ENCODE measurements at regions not wholly inside any gene's neighbourhood (a gene's known extent, or its start where the extent isn't known, plus 50 kb on each side); places are given as distances from the start of the nearest gene placed in this dataset.

DNA sequence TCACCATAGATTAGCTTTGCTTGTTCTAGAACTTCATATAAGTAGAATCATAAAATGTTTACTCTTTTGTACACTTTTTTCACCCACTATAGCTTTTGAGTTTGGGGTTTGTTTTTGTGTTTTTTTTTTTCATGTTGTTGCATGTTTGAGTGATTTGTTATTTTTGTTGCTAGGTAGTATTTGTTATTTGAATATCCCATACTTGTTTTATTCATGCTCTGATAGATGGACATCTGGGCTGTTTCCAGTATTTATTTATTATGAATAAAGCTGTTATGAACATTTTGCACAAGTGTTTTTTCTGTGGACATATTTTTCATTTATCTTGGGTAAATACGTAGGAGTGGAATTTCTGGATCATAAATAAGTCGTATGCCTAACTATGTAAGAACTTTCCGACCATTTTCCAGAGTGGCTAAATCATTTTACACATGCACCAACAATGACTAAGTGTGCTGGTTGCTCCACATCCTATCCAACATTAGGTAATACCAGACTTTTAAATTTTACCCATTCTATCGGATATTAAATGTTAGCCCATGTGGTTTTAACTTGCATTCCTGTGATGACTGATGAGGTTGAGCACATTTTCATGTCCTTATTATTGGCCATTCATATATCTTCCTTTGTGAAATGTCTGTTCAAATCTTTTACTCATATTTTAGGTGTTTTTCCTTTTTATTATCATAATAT, 69.1 kb upstream of the NR4A3 start (continued):
- TF ChIP-seq, protein P1, sequence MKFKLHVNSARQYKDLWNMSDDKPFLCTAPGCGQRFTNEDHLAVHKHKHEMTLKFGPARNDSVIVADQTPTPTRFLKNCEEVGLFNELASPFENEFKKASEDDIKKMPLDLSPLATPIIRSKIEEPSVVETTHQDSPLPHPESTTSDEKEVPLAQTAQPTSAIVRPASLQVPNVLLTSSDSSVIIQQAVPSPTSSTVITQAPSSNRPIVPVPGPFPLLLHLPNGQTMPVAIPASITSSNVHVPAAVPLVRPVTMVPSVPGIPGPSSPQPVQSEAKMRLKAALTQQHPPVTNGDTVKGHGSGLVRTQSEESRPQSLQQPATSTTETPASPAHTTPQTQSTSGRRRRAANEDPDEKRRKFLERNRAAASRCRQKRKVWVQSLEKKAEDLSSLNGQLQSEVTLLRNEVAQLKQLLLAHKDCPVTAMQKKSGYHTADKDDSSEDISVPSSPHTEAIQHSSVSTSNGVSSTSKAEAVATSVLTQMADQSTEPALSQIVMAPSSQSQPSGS (CRISPR knock-in tag; IDR thresholded peaks at IDR 0.05), result no peak
- TF ChIP-seq CHCHD3 (CRISPR knock-in tag; IDR thresholded peaks at IDR 0.05), result no peak

DNA sequence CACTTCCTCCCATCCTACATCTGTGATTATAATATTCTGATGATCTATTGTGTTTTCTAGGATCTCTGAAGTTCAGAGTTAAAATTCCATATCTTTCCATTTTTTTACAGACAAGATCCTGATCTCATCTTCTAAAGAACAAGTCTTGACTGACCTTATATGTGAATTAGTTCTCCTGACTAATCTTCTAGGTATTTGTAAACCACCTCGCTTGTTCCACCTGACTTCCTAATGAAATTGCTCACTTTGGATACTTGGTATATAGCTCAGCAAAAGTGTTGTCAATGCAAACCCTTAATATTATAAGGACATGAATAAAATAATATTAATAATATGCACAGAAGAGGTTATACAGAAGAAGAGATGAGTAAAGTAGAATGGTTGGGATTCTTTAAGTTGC, 68.2 kb upstream of the NR4A3 start:
- Histone ChIP-seq H3K9me1 (ENCODE audit: control insufficient read depth, insufficient read depth, low read length) (no peaks in the 10 kb centered on the region), H3K9ac (ENCODE audit: insufficient read depth in 1 of 2, low read depth in 2 of 2, low read length in 2 of 2) (no peak overlapping the region), H3K36me3 (ENCODE audit: control insufficient read depth, insufficient read depth, low read length) (no peaks in the 10 kb centered on the region), H3K4me2 (ENCODE audit: insufficient read depth, low read length) (no peak overlapping the region), H2AFZ (ENCODE audit: low read depth, low read length) (no peak overlapping the region), H3K4me3 (no peak overlapping the region), H4K20me1 (replicated peaks; ENCODE audit: control insufficient read depth, insufficient read depth, low read length) (no peaks in the 10 kb centered on the region), H3K27me3 (ENCODE audit: control insufficient read depth in 2 of 2, insufficient read depth in 2 of 2, low read length in 2 of 2) (peaks cover 2 to 5% of the 10 kb centered on the region in 2 experiments; a peak in 4 of 5 replicates), H3K9me3 (replicated peaks; ENCODE audit: control insufficient read depth, insufficient read depth, low read depth, low read length) (no peaks in the 10 kb centered on the region), H3K79me2 (ENCODE audit: control insufficient read depth, insufficient read depth, low read length) (no peaks in the 10 kb centered on the region), H3K27ac (ENCODE audit: extremely low read depth, low read depth, low read length) (no peak overlapping the region), H3K4me1 (replicated peaks in 1 of 2; ENCODE audit: control insufficient read depth in 2 of 2, insufficient read depth in 2 of 2, low read length in 2 of 2) (no peaks in the 10 kb centered on the region)
- in situ Hi-C loops (cut with MboI) (no loop called here), intact Hi-C loops (cut with micrococcal nuclease) (no loop called here)
- FAIRE-seq, result no peak
- ChIA-PET POLR2A (no interaction called here), CTCF (ENCODE audit: low intra/inter-chr PET ratio) (no interaction called here)
- no TSS peak for BruUV-seq (replicated peaks)
- 0% methylated on average over 1 of the region's 1 CpG for WGBS (ENCODE audit: insufficient coverage, low coverage, missing lambda C conversion rate)
- TF ChIP-seq GTF2F1 (IDR thresholded peaks at IDR 0.05; ENCODE audit: low read depth, low read length), result no peak
- DNase-seq (ENCODE audit: extremely low read depth in 1 of 4, low spot score in 3 of 4), result no peak
- no peak for ATAC-seq
